IPS-18c (cell line): ENCODE measurements at regions not wholly inside any gene's neighbourhood (a gene's known extent, or its start where the extent isn't known, plus 50 kb on each side); places are given as distances from the start of the nearest gene placed in this dataset.

Experiments
- H3K4me3 ChIP-seq: 2 replicates; pipeline ENCODE4 v1.7.0; 2013; ENCODE audit warnings: low read depth, mild to moderate bottlenecking, low read length, moderate library complexity; ENCODE audit not compliant: insufficient read depth
- H3K9me3 ChIP-seq: one replicate; pipeline ENCODE4 v1.6.1; 2013; ENCODE audit warnings: mild to moderate bottlenecking, low read length, moderate library complexity; ENCODE audit not compliant: control insufficient read depth, insufficient read depth

- no peak overlapping the region for H3K4me3 ChIP-seq
- no peaks in the 10 kb centered on the region for H3K9me3 ChIP-seq
Observed at GRCh38 chr2:145059914-145060313, 540.0 kb upstream of the ZEB2 start.

- Histone ChIP-seq H3K9me3 (no peaks in the 10 kb centered on the region), H3K4me3 (no peak overlapping the region)
Observed at GRCh38 chr2:145059343-145059742, 539.4 kb upstream of the ZEB2 start.

GRCh38 chr2:145058457-145058856 is 538.5 kb upstream of the ZEB2 start:
- H3K9me3 ChIP-seq: no peaks in the 10 kb centered on the region

GRCh38 chr2:145055651-145056050 is 535.7 kb upstream of the ZEB2 start:
- H3K4me3 ChIP-seq: no peak overlapping the region

More at GRCh38 chr2:145058457-145058856, 538.5 kb upstream of the ZEB2 start:
- H3K4me3 ChIP-seq: no peak overlapping the region

GRCh38 chr2:145050134-145050533 is 530.2 kb upstream of the ZEB2 start:
- H3K9me3 ChIP-seq: no peaks in the 10 kb centered on the region
- no peak overlapping the region for H3K4me3 ChIP-seq

More at GRCh38 chr2:145055651-145056050, 535.7 kb upstream of the ZEB2 start:
- no peaks in the 10 kb centered on the region for H3K9me3 ChIP-seq

- no peaks in the 10 kb centered on the region for H3K9me3 ChIP-seq
- H3K4me3 ChIP-seq: no peak overlapping the region
Observed at GRCh38 chr2:145049475-145049874, 529.6 kb upstream of the ZEB2 start.

GRCh38 chr2:145047554-145047953 is 527.6 kb upstream of the ZEB2 start:
- H3K4me3 ChIP-seq: no peak overlapping the region
- no peaks in the 10 kb centered on the region for H3K9me3 ChIP-seq

- H3K9me3 ChIP-seq: no peaks in the 10 kb centered on the region
- no peak overlapping the region for H3K4me3 ChIP-seq
Observed at GRCh38 chr2:145044491-145044890, 524.6 kb upstream of the ZEB2 start.

GRCh38 chr2:145043399-145043834 is 523.5 kb upstream of the ZEB2 start:
- Histone ChIP-seq H3K4me3 (no peak overlapping the region), H3K9me3 (no peaks in the 10 kb centered on the region)

GRCh38 chr2:145041706-145042105 is 521.8 kb upstream of the ZEB2 start:
- H3K9me3 ChIP-seq: no peaks in the 10 kb centered on the region
- H3K4me3 ChIP-seq: no peak overlapping the region

GRCh38 chr2:145040433-145040832 is 520.5 kb upstream of the ZEB2 start:
- no peaks in the 10 kb centered on the region for H3K9me3 ChIP-seq
- no peak overlapping the region for H3K4me3 ChIP-seq

- no peak overlapping the region for H3K4me3 ChIP-seq
- H3K9me3 ChIP-seq: no peaks in the 10 kb centered on the region
Observed at GRCh38 chr2:145038041-145038525, 518.2 kb upstream of the ZEB2 start.

GRCh38 chr2:145036421-145037011 is 516.6 kb upstream of the ZEB2 start:
- H3K4me3 ChIP-seq: no peak overlapping the region

GRCh38 chr2:145034511-145034910 is 514.6 kb upstream of the ZEB2 start:
- no peaks in the 10 kb centered on the region for H3K9me3 ChIP-seq

More at GRCh38 chr2:145036421-145037011, 516.6 kb upstream of the ZEB2 start:
- H3K9me3 ChIP-seq: no peaks in the 10 kb centered on the region

GRCh38 chr2:145033438-145033837 is 513.5 kb upstream of the ZEB2 start:
- Histone ChIP-seq H3K4me3 (no peak overlapping the region), H3K9me3 (no peaks in the 10 kb centered on the region)

More at GRCh38 chr2:145034511-145034910, 514.6 kb upstream of the ZEB2 start:
- H3K4me3 ChIP-seq: no peak overlapping the region

- H3K9me3 ChIP-seq: no peaks in the 10 kb centered on the region
Observed at GRCh38 chr2:145032791-145033190, 512.9 kb upstream of the ZEB2 start.

GRCh38 chr2:145029873-145030272 is 510.0 kb upstream of the ZEB2 start:
- Histone ChIP-seq H3K4me3 (no peak overlapping the region), H3K9me3 (no peaks in the 10 kb centered on the region)

More at GRCh38 chr2:145032791-145033190, 512.9 kb upstream of the ZEB2 start:
- no peak overlapping the region for H3K4me3 ChIP-seq

- no peaks in the 10 kb centered on the region for H3K9me3 ChIP-seq
- H3K4me3 ChIP-seq: no peak overlapping the region
Observed at GRCh38 chr2:145029081-145029480, 509.2 kb upstream of the ZEB2 start.
